IMR-90 (cell line): ENCODE measurements at regions not wholly inside any gene's neighbourhood (a gene's known extent, or its start where the extent isn't known, plus 50 kb on each side); places are given as distances from the start of the nearest gene placed in this dataset.

Experiments
- ATAC-seq: fragments of 200-7000 bp; cut with Tn5 transposase; 2 replicates; pipeline ENCODE4 v1.9.1; 2020; ENCODE audit warnings: low read depth, mild to moderate bottlenecking, moderate library complexity
- BruUV-seq: library from RNA; stranded (reverse); fragments of 400-500 nt; replicated peaks from 2 replicates; lab custom pipeline; 2021; lab: Mats Ljungman, UMichigan
- CTCF ChIA-PET: fragments of 300-600 bp; formaldehyde crosslinking; extraction: SDS; loops from one replicate; lab custom pipeline; 2021; ENCODE audit warnings: antibody characterized with exemption; lab: Yijun Ruan, JAX
- POLR2A ChIA-PET: fragments of 300-600 bp; sonication (Branson Sonifier 250); formaldehyde crosslinking; loops from one replicate; lab custom pipeline; 2022; ENCODE audit warnings: antibody characterized with exemption; ENCODE audit not compliant: unreplicated experiment; lab: Charles Lee
- DNase-seq: peaks from one replicate; pipeline ENCODE4 v3.0.0; 2013
- H2AFZ ChIP-seq: replicated peaks from 2 replicates; pipeline ENCODE3; 2013; ENCODE audit warnings: low read length, mild to moderate bottlenecking; ENCODE audit not compliant: poor library complexity
- H2AK5ac ChIP-seq: 2 replicates; pipeline ENCODE4 v1.6.1; 2013; ENCODE audit warnings: low read depth, low read length, inconsistent platforms
- H2AK9ac ChIP-seq: replicated peaks from 2 replicates; pipeline ENCODE3; 2013; ENCODE audit warnings: mild to moderate bottlenecking, low read depth, low read length, moderate library complexity; ENCODE audit not compliant: poor library complexity
- H2BK120ac ChIP-seq: 2 replicates; pipeline ENCODE4 v1.6.1; 2013; ENCODE audit warnings: low read depth, low read length, inconsistent platforms
- H2BK15ac ChIP-seq: 3 replicates; pipeline ENCODE4 v1.6.1; 2013; ENCODE audit warnings: low read depth, low read length, inconsistent platforms
- H2BK20ac ChIP-seq: 2 replicates; pipeline ENCODE4 v1.6.1; 2013; ENCODE audit warnings: low read depth, mild to moderate bottlenecking, inconsistent platforms, low read length, moderate library complexity
- H2BK5ac ChIP-seq: 2 replicates; pipeline ENCODE4 v1.6.1; 2013; ENCODE audit warnings: mild to moderate bottlenecking, low read depth, low read length, inconsistent platforms; ENCODE audit not compliant: poor library complexity, severe bottlenecking
- H3K14ac ChIP-seq: replicated peaks from 2 replicates; pipeline ENCODE4 v1.6.1; 2013; ENCODE audit warnings: low read depth, low read length, inconsistent platforms
- H3K18ac ChIP-seq: 2 replicates; pipeline ENCODE4 v1.6.1; 2013; ENCODE audit warnings: low read depth, low read length, control low read depth
- H3K23ac ChIP-seq: 2 replicates; pipeline ENCODE4 v1.6.1; 2013; ENCODE audit warnings: low read depth, low read length, inconsistent platforms
- H3K27ac ChIP-seq: 2 replicates; pipeline ENCODE4 v1.5.1; 2013; ENCODE audit warnings: mild to moderate bottlenecking, control low read depth, low read length; ENCODE audit not compliant: insufficient read depth
- H3K27me3 ChIP-seq: 2 replicates; pipeline ENCODE4 v1.6.1; 2013; ENCODE audit warnings: low read length; ENCODE audit not compliant: control insufficient read depth, insufficient read depth
- H3K36me3 ChIP-seq: 2 replicates; pipeline ENCODE4 v1.6.1; 2013; ENCODE audit warnings: low read length, mixed read lengths; ENCODE audit not compliant: control insufficient read depth, insufficient read depth
- H3K4ac ChIP-seq: 2 replicates; pipeline ENCODE4 v1.6.1; 2013; ENCODE audit warnings: low read depth, low read length, inconsistent platforms
- H3K4me1 ChIP-seq: 2 replicates; pipeline ENCODE4 v1.6.1; 2013; ENCODE audit warnings: low read length, mixed read lengths; ENCODE audit not compliant: control insufficient read depth, insufficient read depth
- H3K4me2 ChIP-seq: 2 replicates; pipeline ENCODE4 v1.6.1; 2013; ENCODE audit warnings: low read depth, mild to moderate bottlenecking, control low read depth, low read length, moderate library complexity
- H3K4me3 ChIP-seq: 2 replicates; pipeline ENCODE4 v1.5.1; 2013; ENCODE audit warnings: low read depth, mild to moderate bottlenecking, control low read depth, low read length, moderate library complexity; ENCODE audit not compliant: insufficient read depth
- H3K56ac ChIP-seq: 2 replicates; pipeline ENCODE4 v1.6.1; 2013; ENCODE audit warnings: low read length, inconsistent platforms; ENCODE audit not compliant: insufficient read depth; ENCODE audit errors: extremely low read depth
- H3K79me1 ChIP-seq, 2 experiments: 2 replicates each; pipeline ENCODE4 v1.6.1; 2013; ENCODE audit warnings: low read length in 2 of 2, inconsistent platforms in 1 of 2, low read depth in 1 of 2
- H3K9ac ChIP-seq: 2 replicates; pipeline ENCODE4 v1.6.1; 2013; ENCODE audit warnings: low read depth, low read length, control low read depth
- H3K9me1 ChIP-seq: 2 replicates; pipeline ENCODE4 v1.6.1; 2013; ENCODE audit warnings: low read length, inconsistent platforms; ENCODE audit not compliant: insufficient read depth
- H3K9me3 ChIP-seq: 2 replicates; pipeline ENCODE4 v1.6.1; 2013; ENCODE audit warnings: low read length; ENCODE audit not compliant: control insufficient read depth, insufficient read depth
- H4K20me1 ChIP-seq: 2 replicates; pipeline ENCODE4 v1.6.1; 2013; ENCODE audit warnings: low read length, inconsistent platforms; ENCODE audit not compliant: insufficient read depth
- H4K5ac ChIP-seq: 2 replicates; pipeline ENCODE4 v1.6.1; 2013; ENCODE audit warnings: mild to moderate bottlenecking, low read depth, low read length, control low read depth
- H4K8ac ChIP-seq, 2 experiments: 2 replicates each; pipeline ENCODE4 v1.6.1; 2013; ENCODE audit warnings: low read depth in 2 of 2, low read length in 2 of 2, control low read depth in 1 of 2, inconsistent platforms in 1 of 2
- H4K91ac ChIP-seq: 2 replicates; pipeline ENCODE4 v1.6.1; 2013; ENCODE audit warnings: low read depth, low read length, inconsistent platforms; ENCODE audit not compliant: insufficient read depth
- CTCF ChIP-seq: conservative IDR thresholded peaks from 2 replicates; pipeline ENCODE4 v1.5.1; 2012; ENCODE audit warnings: mild to moderate bottlenecking, low read depth, low read length, improper control_type of control experiment
- FOS ChIP-seq: fragments of 150-350 bp; IDR thresholded peaks from 2 replicates; pipeline ENCODE4 v1.6.1; 2016; ENCODE audit warnings: low read depth, low read length
- NFE2L2 ChIP-seq: fragments of 150-350 bp; IDR thresholded peaks from 2 replicates; pipeline ENCODE4 v1.6.1; 2016; ENCODE audit warnings: low read depth, mild to moderate bottlenecking, low read length
- POLR2A ChIP-seq: IDR thresholded peaks from 2 replicates; pipeline ENCODE4 v1.6.1; 2012; ENCODE audit warnings: mild to moderate bottlenecking, low read depth, low read length
- RFX5 ChIP-seq: IDR thresholded peaks from 2 replicates; pipeline ENCODE4 v1.8.0; 2012; ENCODE audit warnings: low read depth, mild to moderate bottlenecking, low read length, moderate library complexity
- WGBS, 2 experiments: methylation state at CpG; one replicate each; pipeline versions ENCODE4 v1.1.5 to v1.1.7; 2013; ENCODE audit warnings: missing lambda C conversion rate in 2 of 2; ENCODE audit not compliant: insufficient read length in 1 of 2; ENCODE audit errors: extremely low coverage in 2 of 2; 5-methylcytosine and 5-hydroxymethylcytosine counted together
- dilution Hi-C: fragments of 300-500 bp; cut with HindIII; formaldehyde crosslinking; loops from one replicate; pipeline ENCODE4 v1.14.3; 2018; ENCODE audit warnings: low sequenced_read_pairs; ENCODE audit not compliant: unreplicated experiment
- in situ Hi-C: fragments of 300-500 bp; cut with MboI; formaldehyde crosslinking; loops from 3 replicates; pipeline ENCODE4 v1.14.3; 2019; ENCODE audit warnings: low sequenced_read_pairs, inconsistent platforms, mixed read lengths
- intact Hi-C: fragments of 100-400 bp; cut with micrococcal nuclease; formaldehyde crosslinking; loops from 2 replicates; pipeline ENCODE4 v1.10.0; 2022
- TF ChIP-seq, protein P1 (sequence below): fragments of 150-350 bp; IDR thresholded peaks from 2 replicates; pipeline ENCODE4 v1.6.1; 2016; ENCODE audit warnings: low read depth, mild to moderate bottlenecking, low read length, moderate library complexity, borderline replicate concordance

DNA sequence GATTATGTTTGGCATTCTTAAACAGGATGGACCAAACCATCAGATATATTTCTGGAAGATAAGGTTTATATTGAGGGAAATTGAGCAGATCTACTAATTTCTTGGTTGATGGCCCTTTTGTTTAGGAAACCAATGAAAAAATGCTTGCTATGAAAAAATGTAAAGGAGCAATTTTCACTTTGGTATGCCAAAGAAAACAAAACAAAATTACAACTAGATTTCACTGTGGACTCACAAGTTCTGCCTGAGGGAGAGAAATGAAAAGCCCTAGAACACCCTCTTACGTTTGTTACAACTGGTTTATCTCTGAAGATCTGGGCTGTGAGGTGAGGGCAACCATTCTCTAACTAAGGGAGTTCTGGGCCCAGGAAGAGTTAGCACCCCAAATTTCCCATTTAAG, 122.5 kb upstream of the IL15 start:
- Histone ChIP-seq H3K79me1 (no peaks in the 10 kb centered on the region), H2BK15ac (no peak overlapping the region), H2AK5ac (no peak overlapping the region; the same call in 1 of the 2 replicates), H3K4me3 (no peak overlapping the region), H2BK5ac (no peak overlapping the region), H4K8ac (no peak overlapping the region), H2AK9ac (no peak overlapping the region), H3K27ac (no peak overlapping the region), H3K4ac (no peak overlapping the region), H3K9ac (no peak overlapping the region), H3K18ac (peak overlapping the region; percentile 57; the same call in 1 of the 2 replicates), H3K9me1 (no peaks in the 10 kb centered on the region), H3K27me3 (no peaks in the 10 kb centered on the region), H2AFZ (peak overlapping the region; percentile 61), H4K91ac (no peak overlapping the region), H3K4me2 (no peak overlapping the region), H2BK20ac (no peak overlapping the region), H3K36me3 (no peaks in the 10 kb centered on the region), H2BK120ac (no peak overlapping the region), H3K14ac (no peak overlapping the region), H3K4me1 (peaks cover 2% of the 10 kb centered on the region), H4K5ac (no peak overlapping the region), H3K9me3 (peaks cover 3% of the 10 kb centered on the region; the same call in 1 of the 2 replicates), H4K20me1 (no peaks in the 10 kb centered on the region), H3K56ac (no peak overlapping the region), H3K23ac (no peak overlapping the region)
- no peak for TF ChIP-seq POLR2A
- no peak for TF ChIP-seq FOS
- no peak for TF ChIP-seq CTCF
- TF ChIP-seq, protein P1, sequence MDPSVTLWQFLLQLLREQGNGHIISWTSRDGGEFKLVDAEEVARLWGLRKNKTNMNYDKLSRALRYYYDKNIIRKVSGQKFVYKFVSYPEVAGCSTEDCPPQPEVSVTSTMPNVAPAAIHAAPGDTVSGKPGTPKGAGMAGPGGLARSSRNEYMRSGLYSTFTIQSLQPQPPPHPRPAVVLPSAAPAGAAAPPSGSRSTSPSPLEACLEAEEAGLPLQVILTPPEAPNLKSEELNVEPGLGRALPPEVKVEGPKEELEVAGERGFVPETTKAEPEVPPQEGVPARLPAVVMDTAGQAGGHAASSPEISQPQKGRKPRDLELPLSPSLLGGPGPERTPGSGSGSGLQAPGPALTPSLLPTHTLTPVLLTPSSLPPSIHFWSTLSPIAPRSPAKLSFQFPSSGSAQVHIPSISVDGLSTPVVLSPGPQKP, result no peak
- TF ChIP-seq NFE2L2, result no peak
- no peak for TF ChIP-seq RFX5
- ATAC-seq, result no peak
- CTCF ChIA-PET, result interaction anchor here (1.2 kb wide), 1 partner anchor 198 kb away, joined by 3 read pairs; no protein-coding TSS in a partner anchor
- BruUV-seq, result no TSS peak
- no CpG with 5 or more reads among the region's 1 CpG for WGBS, 2 experiments
- dilution Hi-C loops, result no loop called here
- in situ Hi-C loops, result no loop called here
- DNase-seq, result no peak
- intact Hi-C loops, result no loop called here
- POLR2A ChIA-PET, result no interaction called here
